ENCODE measurements at regions not wholly inside any gene's neighbourhood (a gene's known extent, or its start where the extent isn't known, plus 50 kb on each side); places are given as distances from the start of the nearest gene placed in this dataset.

DNA sequence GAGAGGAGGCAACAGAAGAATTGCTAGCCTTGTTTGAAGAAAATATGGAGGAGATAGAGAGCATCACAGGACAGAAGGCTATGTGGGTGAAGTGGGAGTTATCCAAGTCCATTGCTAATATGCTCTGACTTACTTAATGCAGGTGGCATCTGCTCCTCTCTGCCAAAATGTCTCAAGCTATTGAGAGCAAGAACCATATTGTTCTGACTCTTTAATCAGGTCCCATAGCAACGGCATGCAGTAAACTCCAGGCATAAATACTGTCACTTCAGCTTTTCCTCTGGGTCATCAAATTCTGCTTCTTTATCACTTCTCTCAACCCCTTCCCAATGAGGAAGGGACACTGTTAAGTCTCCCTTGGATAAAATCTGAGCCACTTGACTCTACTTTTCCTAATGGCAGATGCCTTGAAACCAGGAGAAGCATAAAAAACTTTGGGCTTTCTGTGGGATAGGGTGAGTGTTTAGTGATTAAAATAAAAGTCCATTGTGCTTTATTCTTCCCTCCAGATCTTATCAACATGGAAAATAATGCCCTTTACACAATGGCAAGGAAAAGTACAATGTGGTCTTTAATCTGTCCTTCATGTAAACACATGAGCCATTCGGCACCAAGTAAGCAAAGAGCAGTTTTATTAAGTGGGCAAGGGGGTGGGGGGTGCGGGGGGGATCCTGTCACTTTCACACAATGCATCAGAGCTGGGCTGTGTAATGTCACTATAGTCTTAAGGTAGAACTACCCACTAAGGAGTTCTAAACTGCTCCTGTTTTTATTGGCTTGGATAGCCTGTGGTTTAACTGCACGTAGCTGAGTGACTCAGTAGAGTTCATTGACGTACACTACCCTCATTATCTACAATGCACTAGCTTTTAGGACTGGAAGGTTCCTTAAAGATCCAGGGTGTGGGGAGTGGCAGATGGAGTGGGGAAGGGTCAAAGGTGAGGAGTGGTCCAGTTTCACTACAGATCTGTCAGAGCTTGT, 71.0 kb upstream of the TARS1 start:
- TF ChIP-seq CTCF (IDR thresholded peaks at IDR 0.05): no peak

GRCh38 chr5:33370466-33370859, 70.3 kb upstream of the TARS1 start:
- TF ChIP-seq CTCF (IDR thresholded peaks at IDR 0.05): no peak

- TF ChIP-seq CTCF (IDR thresholded peaks at IDR 0.05): no peak
Observed at GRCh38 chr5:33371660-33372059, 69.1 kb upstream of the TARS1 start.

DNA sequence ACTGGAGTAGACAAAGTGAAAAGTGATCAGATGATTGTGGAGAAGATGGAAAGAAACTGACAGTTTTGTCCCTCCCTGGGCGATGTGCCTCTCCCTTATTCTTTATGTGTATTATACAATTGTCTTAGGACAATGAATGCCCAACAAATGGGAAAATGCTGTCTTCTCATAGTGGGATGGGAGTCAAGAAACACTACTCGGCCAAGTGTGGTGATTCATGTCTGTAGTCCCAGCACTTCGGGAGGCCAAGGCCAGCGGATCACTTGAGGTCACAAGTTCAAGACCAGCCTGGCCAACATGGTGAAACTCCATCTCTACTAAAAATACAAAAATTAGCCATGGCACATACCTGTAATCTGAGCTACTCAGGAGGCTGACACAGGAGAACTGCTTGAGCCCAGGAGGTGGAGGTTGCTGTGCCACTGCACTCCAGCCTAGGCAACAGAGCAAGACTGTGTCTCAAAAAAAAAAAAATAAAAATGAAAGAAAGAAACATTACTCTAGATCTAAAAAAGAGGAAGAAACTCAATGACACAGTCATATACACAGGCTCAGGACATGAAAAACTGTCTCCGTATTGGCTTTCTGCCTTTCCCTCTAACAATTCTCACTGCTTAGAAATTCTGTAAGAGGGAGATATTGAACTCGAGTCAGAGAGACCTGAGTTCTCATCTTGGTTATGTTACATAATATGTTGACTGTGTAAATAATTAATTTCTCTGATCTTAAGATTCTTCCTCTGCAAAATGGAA, 67.9 kb upstream of the TARS1 start:
- TF ChIP-seq CTCF (IDR thresholded peaks at IDR 0.05): no peak

- no peak for TF ChIP-seq CTCF (IDR thresholded peaks at IDR 0.05)
Observed at GRCh38 chr5:33375900-33376299, 64.9 kb upstream of the TARS1 start.

DNA sequence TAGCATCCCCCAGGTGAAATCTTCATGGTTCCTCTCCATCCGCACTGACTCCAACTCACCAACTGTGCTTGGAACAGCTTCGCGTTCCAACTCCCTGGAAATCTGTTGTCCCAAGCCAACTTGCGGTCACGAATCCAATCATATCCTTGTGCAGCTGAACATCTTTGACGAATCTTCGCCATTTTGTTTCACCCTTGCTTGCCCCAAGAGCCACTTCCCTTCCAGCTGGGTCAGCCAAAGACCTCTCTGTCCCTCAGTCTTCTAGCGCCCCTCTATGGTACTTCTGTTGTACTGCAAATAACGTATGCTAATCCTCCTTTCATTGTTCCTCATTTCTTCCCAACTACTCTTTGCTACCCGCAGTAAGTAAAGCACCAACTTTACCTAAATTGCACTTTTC, 61.0 kb upstream of the TARS1 start:
- TF ChIP-seq CTCF (IDR thresholded peaks at IDR 0.05): peak; percentile 43; the same call in 1 of the 2 replicates

DNA sequence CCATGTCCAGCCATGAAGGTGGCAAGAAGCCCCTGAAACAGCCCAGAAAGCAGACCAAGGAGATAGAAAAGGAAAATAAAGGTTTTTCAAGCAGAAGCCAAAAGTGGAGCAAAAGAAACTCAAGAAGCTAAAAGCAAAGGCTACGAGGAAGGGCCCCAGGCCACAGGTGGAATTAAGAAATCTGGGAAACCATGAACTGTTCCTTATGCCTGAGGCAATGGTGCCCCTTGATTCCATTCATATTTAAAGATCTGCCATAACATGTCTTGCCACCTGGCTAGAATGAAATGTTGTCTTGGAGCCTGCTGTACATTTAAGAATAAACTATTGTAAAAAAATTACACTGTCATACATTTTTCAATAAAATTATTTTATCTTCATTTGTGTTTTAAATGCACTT, 59.5 kb upstream of the TARS1 start:
- no peak for TF ChIP-seq CTCF (IDR thresholded peaks at IDR 0.05)
